ENCODE measurements at regions not wholly inside any gene's neighbourhood (a gene's known extent, or its start where the extent isn't known, plus 50 kb on each side); places are given as distances from the start of the nearest gene placed in this dataset.

GRCh38 chr14:101222362-101223070 is 319.0 kb upstream of the RTL1 start:
- TF ChIP-seq POLR2A (IDR thresholded peaks at IDR 0.05) = no peak
- TF ChIP-seq, protein P1, sequence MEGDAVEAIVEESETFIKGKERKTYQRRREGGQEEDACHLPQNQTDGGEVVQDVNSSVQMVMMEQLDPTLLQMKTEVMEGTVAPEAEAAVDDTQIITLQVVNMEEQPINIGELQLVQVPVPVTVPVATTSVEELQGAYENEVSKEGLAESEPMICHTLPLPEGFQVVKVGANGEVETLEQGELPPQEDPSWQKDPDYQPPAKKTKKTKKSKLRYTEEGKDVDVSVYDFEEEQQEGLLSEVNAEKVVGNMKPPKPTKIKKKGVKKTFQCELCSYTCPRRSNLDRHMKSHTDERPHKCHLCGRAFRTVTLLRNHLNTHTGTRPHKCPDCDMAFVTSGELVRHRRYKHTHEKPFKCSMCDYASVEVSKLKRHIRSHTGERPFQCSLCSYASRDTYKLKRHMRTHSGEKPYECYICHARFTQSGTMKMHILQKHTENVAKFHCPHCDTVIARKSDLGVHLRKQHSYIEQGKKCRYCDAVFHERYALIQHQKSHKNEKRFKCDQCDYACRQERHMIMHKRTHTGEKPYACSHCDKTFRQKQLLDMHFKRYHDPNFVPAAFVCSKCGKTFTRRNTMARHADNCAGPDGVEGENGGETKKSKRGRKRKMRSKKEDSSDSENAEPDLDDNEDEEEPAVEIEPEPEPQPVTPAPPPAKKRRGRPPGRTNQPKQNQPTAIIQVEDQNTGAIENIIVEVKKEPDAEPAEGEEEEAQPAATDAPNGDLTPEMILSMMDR (IDR thresholded peaks at IDR 0.05) = no peak
- H3K4me3 ChIP-seq = no peak overlapping the region
- no peaks in the 10 kb centered on the region for H3K36me3 ChIP-seq
- H3K27me3 ChIP-seq = no peaks in the 10 kb centered on the region
- no peaks in the 10 kb centered on the region for H3K4me1 ChIP-seq
- no peak overlapping the region for H3K27ac ChIP-seq
- no peak for DNase-seq
- no peaks in the 10 kb centered on the region for H3K9me3 ChIP-seq

GRCh38 chr14:101223127-101223526 is 319.6 kb upstream of the RTL1 start:
- Histone ChIP-seq H3K27ac (no peak overlapping the region), H3K4me1 (no peaks in the 10 kb centered on the region), H3K9me3 (no peaks in the 10 kb centered on the region), H3K27me3 (no peaks in the 10 kb centered on the region), H3K4me3 (no peak overlapping the region), H3K36me3 (no peaks in the 10 kb centered on the region)
- TF ChIP-seq POLR2A (IDR thresholded peaks at IDR 0.05) = no peak
- TF ChIP-seq, protein P1 (IDR thresholded peaks at IDR 0.05) = no peak
- peak in 1 of 3 donors; percentile 21 for DNase-seq

- DNase-seq = no peak
- no peak overlapping the region for H3K4me3 ChIP-seq
- no peaks in the 10 kb centered on the region for H3K27me3 ChIP-seq
- H3K9me3 ChIP-seq = no peaks in the 10 kb centered on the region
- no peaks in the 10 kb centered on the region for H3K4me1 ChIP-seq
- TF ChIP-seq, protein P1 (IDR thresholded peaks at IDR 0.05) = no peak
- TF ChIP-seq POLR2A (IDR thresholded peaks at IDR 0.05) = no peak
- H3K36me3 ChIP-seq = no peaks in the 10 kb centered on the region
- no peak overlapping the region for H3K27ac ChIP-seq
These were observed 320.1 kb upstream of the RTL1 start for GRCh38 chr14:101223561-101224162.

- DNase-seq = no peak
These were observed 321.0 kb upstream of the RTL1 start for GRCh38 chr14:101224356-101225156.

More at GRCh38 chr14:101224356-101225156, 321.0 kb upstream of the RTL1 start:
- Histone ChIP-seq H3K4me3 (no peak overlapping the region), H3K4me1 (no peaks in the 10 kb centered on the region), H3K27ac (no peak overlapping the region), H3K36me3 (no peaks in the 10 kb centered on the region), H3K9me3 (no peaks in the 10 kb centered on the region), H3K27me3 (no peaks in the 10 kb centered on the region)
- no peak for TF ChIP-seq POLR2A (IDR thresholded peaks at IDR 0.05)
- TF ChIP-seq, protein P1 (IDR thresholded peaks at IDR 0.05) = no peak
